Upper lobe of right lung (tissue), 1 donor: ENCODE measurements at regions not wholly inside any gene's neighbourhood (a gene's known extent, or its start where the extent isn't known, plus 50 kb on each side); places are given as distances from the start of the nearest gene placed in this dataset.

ENCODE experiments used
- ATAC-seq: fragments of 200-7000 bp; cut with Tn5 transposase; one replicate; pipeline ENCODE4 v1.9.1; 2020; ENCODE audit warnings: mild to moderate bottlenecking, moderate library complexity
- DNase-seq: peaks from one replicate; pipeline ENCODE4 v3.0.0-alpha.2; 2020
- H3K27ac ChIP-seq: fragments of 200-600 bp; one replicate; pipeline ENCODE4 v1.8.0; 2022
- H3K27me3 ChIP-seq: fragments of 200-600 bp; one replicate; pipeline ENCODE4 v1.8.0; 2022; ENCODE audit warnings: mild to moderate bottlenecking
- H3K36me3 ChIP-seq: fragments of 200-600 bp; one replicate; pipeline ENCODE4 v1.8.0; 2022
- H3K4me1 ChIP-seq: fragments of 200-600 bp; one replicate; pipeline ENCODE4 v1.8.0; 2022
- H3K4me3 ChIP-seq: fragments of 200-600 bp; one replicate; pipeline ENCODE4 v1.8.0; 2022; ENCODE audit warnings: mild to moderate bottlenecking
- H3K9me3 ChIP-seq: fragments of 200-600 bp; one replicate; pipeline ENCODE4 v1.8.0; 2022
- CTCF ChIP-seq: fragments of 200-600 bp; IDR thresholded peaks from one replicate; pipeline ENCODE4 v1.8.0; 2022; ENCODE audit warnings: antibody characterized with exemption
- intact Hi-C: fragments of 100-400 bp; cut with DNase I; formaldehyde crosslinking; loops from one replicate; pipeline ENCODE4 v1.11.0; 2022
- donor health status: DM: no; HTN: yes; CAD: no; lungs with severe emphysema.

GRCh38 chr18:57991552-57991951 is 52.5 kb upstream of the NEDD4L start:
- H3K4me3 ChIP-seq = no peak overlapping the region
- no peak for ATAC-seq
- intact Hi-C loops = no loop called here

GRCh38 chr18:57989536-57989935 is 54.5 kb upstream of the NEDD4L start:
- H3K4me1 ChIP-seq = no peaks in the 10 kb centered on the region
- no peak overlapping the region for H3K4me3 ChIP-seq
- TF ChIP-seq CTCF = no peak
- no peaks in the 10 kb centered on the region for H3K36me3 ChIP-seq
- ATAC-seq = no peak
- intact Hi-C loops = no loop called here
- no peaks in the 10 kb centered on the region for H3K9me3 ChIP-seq
- H3K27me3 ChIP-seq = no peaks in the 10 kb centered on the region
- no peak overlapping the region for H3K27ac ChIP-seq
- DNase-seq = no peak

More at GRCh38 chr18:57991552-57991951, 52.5 kb upstream of the NEDD4L start:
- no peaks in the 10 kb centered on the region for H3K27me3 ChIP-seq
- no peaks in the 10 kb centered on the region for H3K36me3 ChIP-seq
- no peaks in the 10 kb centered on the region for H3K4me1 ChIP-seq
- DNase-seq = no peak
- no peak overlapping the region for H3K27ac ChIP-seq
- TF ChIP-seq CTCF = no peak
- no peaks in the 10 kb centered on the region for H3K9me3 ChIP-seq

- no peak for TF ChIP-seq CTCF
- Histone ChIP-seq H3K9me3 (no peaks in the 10 kb centered on the region), H3K27ac (no peak overlapping the region), H3K4me3 (no peak overlapping the region), H3K36me3 (no peaks in the 10 kb centered on the region), H3K4me1 (no peaks in the 10 kb centered on the region), H3K27me3 (no peaks in the 10 kb centered on the region)
- DNase-seq = no peak
- ATAC-seq = no peak
- intact Hi-C loops = no loop called here
Measured at GRCh38 chr18:57984490-57985115, 59.4 kb upstream of the NEDD4L start.

- intact Hi-C loops = no loop called here
- Histone ChIP-seq H3K27me3 (no peaks in the 10 kb centered on the region), H3K4me1 (no peaks in the 10 kb centered on the region), H3K36me3 (no peaks in the 10 kb centered on the region), H3K9me3 (no peaks in the 10 kb centered on the region), H3K27ac (no peak overlapping the region), H3K4me3 (no peak overlapping the region)
- ATAC-seq = no peak
- no peak for TF ChIP-seq CTCF
- no peak for DNase-seq
Measured at GRCh38 chr18:57983965-57984364, 60.1 kb upstream of the NEDD4L start.

- Histone ChIP-seq H3K36me3 (no peaks in the 10 kb centered on the region), H3K27ac (no peak overlapping the region), H3K27me3 (no peaks in the 10 kb centered on the region), H3K4me3 (no peak overlapping the region), H3K9me3 (no peaks in the 10 kb centered on the region), H3K4me1 (no peaks in the 10 kb centered on the region)
- intact Hi-C loops = no loop called here
- ATAC-seq (no peak), DNase-seq (no peak)
- no peak for TF ChIP-seq CTCF
Measured at GRCh38 chr18:57983472-57983871, 60.6 kb upstream of the NEDD4L start.
